Tibial nerve (tissue), 3 donors: ENCODE measurements at regions not wholly inside any gene's neighbourhood (a gene's known extent, or its start where the extent isn't known, plus 50 kb on each side); places are given as distances from the start of the nearest gene placed in this dataset.

Experiments used
- POLR2A ChIP-seq, 2 donors: fragments of 450-650 bp; IDR thresholded peaks; one replicate each; pipeline ENCODE4 v1.6.1; 2017; ENCODE audit warnings: antibody characterized with exemption in 2 of 2, mild to moderate bottlenecking in 2 of 2, moderate library complexity in 2 of 2
- TF ChIP-seq, protein P1 (sequence below), 5 experiments: fragments of 200-600 bp in 3 of 5; fragments of 450-650 bp in 2 of 5; sonication (generic) in 3 of 5; IDR thresholded peaks; one replicate each; pipeline ENCODE4 v1.5.1; 2016 to 2019; ENCODE audit warnings: antibody characterized with exemption in 5 of 5, mild to moderate bottlenecking in 3 of 5, moderate library complexity in 2 of 5

- TF ChIP-seq, protein P1, sequence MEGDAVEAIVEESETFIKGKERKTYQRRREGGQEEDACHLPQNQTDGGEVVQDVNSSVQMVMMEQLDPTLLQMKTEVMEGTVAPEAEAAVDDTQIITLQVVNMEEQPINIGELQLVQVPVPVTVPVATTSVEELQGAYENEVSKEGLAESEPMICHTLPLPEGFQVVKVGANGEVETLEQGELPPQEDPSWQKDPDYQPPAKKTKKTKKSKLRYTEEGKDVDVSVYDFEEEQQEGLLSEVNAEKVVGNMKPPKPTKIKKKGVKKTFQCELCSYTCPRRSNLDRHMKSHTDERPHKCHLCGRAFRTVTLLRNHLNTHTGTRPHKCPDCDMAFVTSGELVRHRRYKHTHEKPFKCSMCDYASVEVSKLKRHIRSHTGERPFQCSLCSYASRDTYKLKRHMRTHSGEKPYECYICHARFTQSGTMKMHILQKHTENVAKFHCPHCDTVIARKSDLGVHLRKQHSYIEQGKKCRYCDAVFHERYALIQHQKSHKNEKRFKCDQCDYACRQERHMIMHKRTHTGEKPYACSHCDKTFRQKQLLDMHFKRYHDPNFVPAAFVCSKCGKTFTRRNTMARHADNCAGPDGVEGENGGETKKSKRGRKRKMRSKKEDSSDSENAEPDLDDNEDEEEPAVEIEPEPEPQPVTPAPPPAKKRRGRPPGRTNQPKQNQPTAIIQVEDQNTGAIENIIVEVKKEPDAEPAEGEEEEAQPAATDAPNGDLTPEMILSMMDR (IDR thresholded peaks at IDR 0.05), result no peak
- no peak for TF ChIP-seq POLR2A (IDR thresholded peaks at IDR 0.05)
These were observed 1179.5 kb upstream of the GOT2 start for GRCh38 chr16:59913666-59914065.
